ENCODE measurements at regions not wholly inside any gene's neighbourhood (a gene's known extent, or its start where the extent isn't known, plus 50 kb on each side); places are given as distances from the start of the nearest gene placed in this dataset.

DNA sequence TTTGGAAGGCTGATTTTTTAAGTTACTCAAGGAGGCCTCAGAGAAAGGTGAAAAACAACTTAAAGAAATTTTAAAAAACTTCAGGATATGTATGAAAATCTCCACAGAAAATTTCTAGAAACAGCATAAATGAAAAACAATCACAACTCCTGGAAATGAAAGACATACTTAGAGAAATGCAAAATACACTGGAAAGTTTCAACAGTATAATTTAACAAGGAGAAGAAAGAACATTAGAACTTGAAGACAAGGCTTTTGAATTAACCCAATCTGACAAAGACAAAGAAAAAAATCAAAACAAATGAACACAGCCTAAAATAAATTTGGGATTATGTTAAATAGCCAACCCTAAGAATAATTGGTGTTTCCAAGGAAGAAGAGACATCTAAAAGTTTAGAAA lies 300.5 kb downstream of the ANTXR2 start:
- TF ChIP-seq, protein P1, sequence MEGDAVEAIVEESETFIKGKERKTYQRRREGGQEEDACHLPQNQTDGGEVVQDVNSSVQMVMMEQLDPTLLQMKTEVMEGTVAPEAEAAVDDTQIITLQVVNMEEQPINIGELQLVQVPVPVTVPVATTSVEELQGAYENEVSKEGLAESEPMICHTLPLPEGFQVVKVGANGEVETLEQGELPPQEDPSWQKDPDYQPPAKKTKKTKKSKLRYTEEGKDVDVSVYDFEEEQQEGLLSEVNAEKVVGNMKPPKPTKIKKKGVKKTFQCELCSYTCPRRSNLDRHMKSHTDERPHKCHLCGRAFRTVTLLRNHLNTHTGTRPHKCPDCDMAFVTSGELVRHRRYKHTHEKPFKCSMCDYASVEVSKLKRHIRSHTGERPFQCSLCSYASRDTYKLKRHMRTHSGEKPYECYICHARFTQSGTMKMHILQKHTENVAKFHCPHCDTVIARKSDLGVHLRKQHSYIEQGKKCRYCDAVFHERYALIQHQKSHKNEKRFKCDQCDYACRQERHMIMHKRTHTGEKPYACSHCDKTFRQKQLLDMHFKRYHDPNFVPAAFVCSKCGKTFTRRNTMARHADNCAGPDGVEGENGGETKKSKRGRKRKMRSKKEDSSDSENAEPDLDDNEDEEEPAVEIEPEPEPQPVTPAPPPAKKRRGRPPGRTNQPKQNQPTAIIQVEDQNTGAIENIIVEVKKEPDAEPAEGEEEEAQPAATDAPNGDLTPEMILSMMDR (IDR thresholded peaks at IDR 0.05; ENCODE audit: extremely low read depth in 1 of 2, insufficient read depth in 1 of 2, low read depth in 1 of 2, low read length in 2 of 2): no peak
- TF ChIP-seq POLR2A (IDR thresholded peaks at IDR 0.05; ENCODE audit: low read depth, low read length) (no peak), MYC (IDR thresholded peaks at IDR 0.05; ENCODE audit: low read depth, low read length) (no peak), JUN (IDR thresholded peaks at IDR 0.05; ENCODE audit: borderline replicate concordance, insufficient read depth, insufficient read length, low read depth) (no peak)
